ENCODE measurements at regions not wholly inside any gene's neighbourhood (a gene's known extent, or its start where the extent isn't known, plus 50 kb on each side); places are given as distances from the start of the nearest gene placed in this dataset.

- TF ChIP-seq CTCF (conservative IDR thresholded peaks at IDR 0.05), result no peak
- no peak for TF ChIP-seq EZH2 (IDR thresholded peaks at IDR 0.05; ENCODE audit: low read depth)
Observed at GRCh38 chr2:180723712-180724111, 256.7 kb upstream of the UBE2E3 start.
